BLaER1 treated with 17β-estradiol and CSF1 and Interleukin-3, amounts not matched to agents 10 nM and 100 nM (cell line): ENCODE measurements at regions not wholly inside any gene's neighbourhood (a gene's known extent, or its start where the extent isn't known, plus 50 kb on each side); places are given as distances from the start of the nearest gene placed in this dataset.

Source experiments
- H3K27ac ChIP-seq, 11 experiments: shearing (Covaris generic); formaldehyde crosslinking; 2 replicates each; pipeline ENCODE4 v1.8.1; 2022
- H3K27me3 ChIP-seq, 11 experiments: shearing (Covaris generic); formaldehyde crosslinking; 2 replicates each; pipeline ENCODE4 v1.8.1; 2022
- H3K36me3 ChIP-seq, 11 experiments: shearing (Covaris generic); formaldehyde crosslinking; 2 replicates each; pipeline ENCODE4 v1.8.1; 2022
- H3K4me1 ChIP-seq, 10 experiments: shearing (Covaris generic); formaldehyde crosslinking; 2 replicates each; pipeline ENCODE4 v1.8.1; 2022
- H3K4me2 ChIP-seq, 11 experiments: shearing (Covaris generic); formaldehyde crosslinking; 2 replicates each; pipeline ENCODE4 v1.8.1; 2022
- H3K4me3 ChIP-seq, 10 experiments: shearing (Covaris generic); formaldehyde crosslinking; 2 replicates each; pipeline ENCODE4 v1.8.1; 2022
- H3K9ac ChIP-seq, 11 experiments: shearing (Covaris generic); formaldehyde crosslinking; 2 replicates each; pipeline ENCODE4 v1.8.1; 2022
- H3K9me3 ChIP-seq, 11 experiments: shearing (Covaris generic); formaldehyde crosslinking; replicated peaks in 1 of 11; 2 replicates each; pipeline ENCODE4 v1.8.1; 2022
- H4K20me1 ChIP-seq, 11 experiments: shearing (Covaris generic); formaldehyde crosslinking; 2 replicates each; pipeline ENCODE4 v1.8.1; 2022
- Cebpa-rat ChIP-seq, 11 experiments: shearing (Covaris generic); IDR thresholded peaks; 2 replicates each; pipeline ENCODE4 v1.8.1; 2022

- no peak overlapping the region for H3K4me3 ChIP-seq
- H3K4me2 ChIP-seq: no peak overlapping the region
- no peaks in the 10 kb centered on the region for H4K20me1 ChIP-seq
- no peak overlapping the region for H3K9ac ChIP-seq
- no peaks in the 10 kb centered on the region for H3K4me1 ChIP-seq
- no peaks in the 10 kb centered on the region for H3K36me3 ChIP-seq
- no peak overlapping the region for H3K27ac ChIP-seq
- H3K9me3 ChIP-seq: no peaks in the 10 kb centered on the region
- no peaks in the 10 kb centered on the region for H3K27me3 ChIP-seq
- no peak for TF ChIP-seq Cebpa-rat (IDR thresholded peaks at IDR 0.05)
Measured at GRCh38 chr5:85865296-85865695, 752.4 kb upstream of the COX7C start.

DNA sequence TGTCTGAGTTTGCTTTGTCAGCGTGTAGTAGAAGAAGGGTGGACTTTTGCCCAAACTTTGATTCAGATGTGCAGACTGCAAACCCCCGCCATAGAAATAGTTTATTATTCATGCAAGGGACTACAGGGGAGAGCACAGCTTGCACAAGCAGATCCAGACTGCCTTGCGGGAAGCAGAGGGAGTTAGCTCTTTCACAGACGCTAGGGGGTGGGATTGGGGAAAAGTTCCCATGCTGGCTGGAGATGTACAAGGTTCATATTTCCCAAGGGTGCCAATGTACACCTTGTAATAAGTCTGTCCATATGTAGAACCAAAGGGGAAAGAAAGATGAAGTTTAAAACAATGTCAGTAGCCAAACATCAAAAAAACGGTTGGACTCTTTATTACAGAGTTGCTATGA lies 749.7 kb upstream of the COX7C start:
- H3K4me3 ChIP-seq: no peak overlapping the region
- H3K36me3 ChIP-seq: no peaks in the 10 kb centered on the region
- no peaks in the 10 kb centered on the region for H3K9me3 ChIP-seq
- no peak overlapping the region for H3K4me2 ChIP-seq
- H3K4me1 ChIP-seq: no peaks in the 10 kb centered on the region
- H3K27ac ChIP-seq: no peak overlapping the region
- H4K20me1 ChIP-seq: no peaks in the 10 kb centered on the region
- TF ChIP-seq Cebpa-rat (IDR thresholded peaks at IDR 0.05): no peak
- H3K27me3 ChIP-seq: no peaks in the 10 kb centered on the region
- H3K9ac ChIP-seq: no peak overlapping the region

GRCh38 chr5:85893996-85894395 lies 723.7 kb upstream of the COX7C start:
- H3K4me2 ChIP-seq: no peak overlapping the region
- no peak overlapping the region for H3K4me3 ChIP-seq
- H3K4me1 ChIP-seq: no peaks in the 10 kb centered on the region
- no peak overlapping the region for H3K9ac ChIP-seq
- H3K9me3 ChIP-seq: no peaks in the 10 kb centered on the region
- no peaks in the 10 kb centered on the region for H3K27me3 ChIP-seq
- H3K27ac ChIP-seq: no peak overlapping the region
- no peak for TF ChIP-seq Cebpa-rat (IDR thresholded peaks at IDR 0.05)
- H3K36me3 ChIP-seq: no peaks in the 10 kb centered on the region
- H4K20me1 ChIP-seq: no peaks in the 10 kb centered on the region

DNA sequence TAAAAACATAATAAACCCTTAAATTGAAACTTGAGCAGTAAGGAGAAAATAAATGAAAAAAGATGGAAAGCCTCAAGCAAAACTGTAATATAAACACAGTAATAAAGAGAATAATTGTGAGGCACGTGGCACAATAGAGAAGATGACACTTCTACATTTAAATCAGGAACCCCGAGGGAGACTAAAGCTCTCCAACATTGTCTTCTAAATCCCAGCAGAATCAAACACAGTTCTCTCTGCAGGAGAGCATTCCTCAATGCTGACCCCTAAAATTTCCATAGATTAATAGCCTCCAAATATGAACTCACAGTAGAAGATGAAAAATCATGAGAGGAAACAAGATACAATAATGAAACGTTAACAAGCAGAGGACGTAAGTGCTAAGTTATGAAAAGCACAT lies 721.2 kb upstream of the COX7C start:
- Histone ChIP-seq H4K20me1 (no peaks in the 10 kb centered on the region), H3K27ac (no peak overlapping the region), H3K4me1 (no peaks in the 10 kb centered on the region), H3K36me3 (no peaks in the 10 kb centered on the region), H3K4me2 (no peak overlapping the region), H3K9ac (no peak overlapping the region), H3K4me3 (no peak overlapping the region), H3K9me3 (no peaks in the 10 kb centered on the region), H3K27me3 (no peaks in the 10 kb centered on the region)
- TF ChIP-seq Cebpa-rat (IDR thresholded peaks at IDR 0.05): no peak

GRCh38 chr5:85906460-85906859 lies 711.3 kb upstream of the COX7C start:
- no peak overlapping the region for H3K4me3 ChIP-seq
- no peaks in the 10 kb centered on the region for H3K4me1 ChIP-seq
- no peaks in the 10 kb centered on the region for H3K9me3 ChIP-seq
- no peak for TF ChIP-seq Cebpa-rat (IDR thresholded peaks at IDR 0.05)
- no peak overlapping the region for H3K4me2 ChIP-seq
- no peak overlapping the region for H3K27ac ChIP-seq
- H3K27me3 ChIP-seq: no peaks in the 10 kb centered on the region
- no peaks in the 10 kb centered on the region for H3K36me3 ChIP-seq
- no peaks in the 10 kb centered on the region for H4K20me1 ChIP-seq
- no peak overlapping the region for H3K9ac ChIP-seq

GRCh38 chr5:85910335-85910734 lies 707.4 kb upstream of the COX7C start:
- Histone ChIP-seq H3K27me3 (no peaks in the 10 kb centered on the region), H3K4me3 (no peak overlapping the region), H3K27ac (no peak overlapping the region), H3K9ac (no peak overlapping the region), H3K9me3 (no peaks in the 10 kb centered on the region), H3K4me1 (no peaks in the 10 kb centered on the region), H3K36me3 (no peaks in the 10 kb centered on the region), H3K4me2 (no peak overlapping the region), H4K20me1 (no peaks in the 10 kb centered on the region)
- no peak for TF ChIP-seq Cebpa-rat (IDR thresholded peaks at IDR 0.05)

GRCh38 chr5:85920984-85921383 lies 696.8 kb upstream of the COX7C start:
- Histone ChIP-seq H3K9me3 (peaks cover 0 to 8% (median 0%) of the 10 kb centered on the region in 11 experiments; a peak in 5 of 22 replicates), H3K27me3 (no peaks in the 10 kb centered on the region), H3K27ac (no peak overlapping the region), H3K4me1 (no peaks in the 10 kb centered on the region), H3K9ac (no peak overlapping the region), H3K4me2 (no peak overlapping the region), H3K4me3 (no peak overlapping the region), H4K20me1 (no peaks in the 10 kb centered on the region), H3K36me3 (no peaks in the 10 kb centered on the region)
- TF ChIP-seq Cebpa-rat (IDR thresholded peaks at IDR 0.05): no peak

GRCh38 chr5:85921590-85921989 lies 696.2 kb upstream of the COX7C start:
- Histone ChIP-seq H3K4me2 (no peak overlapping the region), H3K9ac (no peak overlapping the region), H3K9me3 (peaks cover 0 to 9% (median 0%) of the 10 kb centered on the region in 11 experiments; a peak in 5 of 22 replicates), H3K27ac (no peak overlapping the region), H4K20me1 (no peaks in the 10 kb centered on the region), H3K27me3 (no peaks in the 10 kb centered on the region), H3K4me1 (no peaks in the 10 kb centered on the region), H3K36me3 (no peaks in the 10 kb centered on the region), H3K4me3 (no peak overlapping the region)
- TF ChIP-seq Cebpa-rat (IDR thresholded peaks at IDR 0.05): no peak

DNA sequence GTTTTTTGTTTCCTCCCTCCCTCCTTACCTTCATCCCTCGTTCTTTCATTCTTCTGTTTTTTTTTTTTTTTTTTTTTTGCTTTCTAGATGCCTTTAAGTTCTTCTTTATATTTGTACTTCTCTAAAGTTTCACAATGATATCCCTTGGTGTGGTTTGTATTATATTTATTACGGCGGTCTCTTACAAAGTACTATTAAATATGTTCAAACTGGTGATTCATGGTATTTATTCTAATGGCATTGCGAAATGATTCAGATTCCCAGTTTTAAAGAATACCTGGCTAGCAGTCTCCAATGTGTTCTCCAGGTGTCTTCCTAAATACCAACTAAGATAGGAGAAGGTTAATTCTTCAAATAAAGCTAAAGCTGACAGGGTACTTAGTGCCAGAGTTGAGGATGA lies 690.1 kb upstream of the COX7C start:
- Histone ChIP-seq H4K20me1 (no peaks in the 10 kb centered on the region), H3K9ac (no peak overlapping the region), H3K4me3 (no peak overlapping the region), H3K4me2 (no peak overlapping the region), H3K27me3 (no peaks in the 10 kb centered on the region), H3K9me3 (peaks cover 0 to 9% (median 0%) of the 10 kb centered on the region in 11 experiments; a peak in 5 of 22 replicates), H3K27ac (no peak overlapping the region), H3K4me1 (no peaks in the 10 kb centered on the region), H3K36me3 (no peaks in the 10 kb centered on the region)
- TF ChIP-seq Cebpa-rat (IDR thresholded peaks at IDR 0.05): no peak

- TF ChIP-seq Cebpa-rat (IDR thresholded peaks at IDR 0.05): no peak
- H3K27ac ChIP-seq: no peak overlapping the region
- no peaks in the 10 kb centered on the region for H4K20me1 ChIP-seq
- H3K4me2 ChIP-seq: no peak overlapping the region
- H3K4me3 ChIP-seq: no peak overlapping the region
- no peaks in the 10 kb centered on the region for H3K27me3 ChIP-seq
- H3K9me3 ChIP-seq: peaks cover 0 to 9% (median 0%) of the 10 kb centered on the region in 11 experiments; a peak in 5 of 22 replicates
- no peaks in the 10 kb centered on the region for H3K36me3 ChIP-seq
- H3K4me1 ChIP-seq: no peaks in the 10 kb centered on the region
- H3K9ac ChIP-seq: no peak overlapping the region
Measured at GRCh38 chr5:85929713-85930112, 688.0 kb upstream of the COX7C start.

- no peaks in the 10 kb centered on the region for H3K9me3 ChIP-seq
- no peaks in the 10 kb centered on the region for H3K36me3 ChIP-seq
- no peak overlapping the region for H3K4me3 ChIP-seq
- H3K27ac ChIP-seq: no peak overlapping the region
- H4K20me1 ChIP-seq: no peaks in the 10 kb centered on the region
- TF ChIP-seq Cebpa-rat (IDR thresholded peaks at IDR 0.05): no peak
- no peaks in the 10 kb centered on the region for H3K27me3 ChIP-seq
- H3K4me1 ChIP-seq: no peaks in the 10 kb centered on the region
- H3K9ac ChIP-seq: no peak overlapping the region
- no peak overlapping the region for H3K4me2 ChIP-seq
Measured at GRCh38 chr5:85931220-85931619, 686.5 kb upstream of the COX7C start.
